Prostate gland (tissue), 2 donors: ENCODE measurements at regions not wholly inside any gene's neighbourhood (a gene's known extent, or its start where the extent isn't known, plus 50 kb on each side); places are given as distances from the start of the nearest gene placed in this dataset.
"Not testable (repeated sequence)": the region's sequence is repeated elsewhere in the genome, so short reads cannot be mapped to it uniquely, and the experiment has no call there.

Experiments used
- POLR2AphosphoS5 ChIP-seq: sonication (generic); formaldehyde crosslinking; IDR thresholded peaks from one replicate; pipeline ENCODE4 v1.6.1; 2017; ENCODE audit warnings: antibody characterized with exemption
- TF ChIP-seq, protein P1 (sequence below), 4 experiments: fragments of 200-600 bp in 2 of 4; fragments of 450-650 bp in 2 of 4; sonication (generic) in 2 of 4; IDR thresholded peaks; 1 replicate in 3 of 4; 2 replicates in 1 of 4; pipeline ENCODE4 v1.5.1; 2016 to 2019; ENCODE audit warnings: antibody characterized with exemption in 4 of 4, mild to moderate bottlenecking in 2 of 4, moderate library complexity in 2 of 4

DNA sequence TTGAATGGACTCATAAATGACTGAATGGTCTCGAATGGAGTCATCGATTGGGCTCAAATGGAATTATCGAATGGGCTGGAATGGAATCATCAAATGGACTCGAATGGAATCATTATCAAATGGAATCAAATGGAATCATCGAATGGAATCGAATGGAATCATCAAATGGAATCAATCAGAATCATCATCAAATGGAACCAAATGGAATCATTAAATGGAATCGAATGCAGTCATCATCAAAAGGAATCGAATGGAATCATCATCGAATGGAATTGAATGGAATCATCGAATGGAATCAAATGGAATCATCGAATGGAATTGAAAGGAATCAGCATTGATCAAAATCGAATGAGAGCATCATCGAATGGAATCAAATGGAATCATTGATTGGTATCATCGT is 1114.9 kb downstream of the RPIA start:
- TF ChIP-seq, protein P1, sequence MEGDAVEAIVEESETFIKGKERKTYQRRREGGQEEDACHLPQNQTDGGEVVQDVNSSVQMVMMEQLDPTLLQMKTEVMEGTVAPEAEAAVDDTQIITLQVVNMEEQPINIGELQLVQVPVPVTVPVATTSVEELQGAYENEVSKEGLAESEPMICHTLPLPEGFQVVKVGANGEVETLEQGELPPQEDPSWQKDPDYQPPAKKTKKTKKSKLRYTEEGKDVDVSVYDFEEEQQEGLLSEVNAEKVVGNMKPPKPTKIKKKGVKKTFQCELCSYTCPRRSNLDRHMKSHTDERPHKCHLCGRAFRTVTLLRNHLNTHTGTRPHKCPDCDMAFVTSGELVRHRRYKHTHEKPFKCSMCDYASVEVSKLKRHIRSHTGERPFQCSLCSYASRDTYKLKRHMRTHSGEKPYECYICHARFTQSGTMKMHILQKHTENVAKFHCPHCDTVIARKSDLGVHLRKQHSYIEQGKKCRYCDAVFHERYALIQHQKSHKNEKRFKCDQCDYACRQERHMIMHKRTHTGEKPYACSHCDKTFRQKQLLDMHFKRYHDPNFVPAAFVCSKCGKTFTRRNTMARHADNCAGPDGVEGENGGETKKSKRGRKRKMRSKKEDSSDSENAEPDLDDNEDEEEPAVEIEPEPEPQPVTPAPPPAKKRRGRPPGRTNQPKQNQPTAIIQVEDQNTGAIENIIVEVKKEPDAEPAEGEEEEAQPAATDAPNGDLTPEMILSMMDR (IDR thresholded peaks at IDR 0.05): not testable (repeated sequence)
- TF ChIP-seq POLR2AphosphoS5: not testable (repeated sequence)
